Stimulated activated CD4-positive, alpha-beta T cell treated with anti-CD3 and anti-CD28 coated beads, Interleukin-15, amount 100 ng/mL, for 1 hour (primary cell): ENCODE measurements at regions not wholly inside any gene's neighbourhood (a gene's known extent, or its start where the extent isn't known, plus 50 kb on each side); places are given as distances from the start of the nearest gene placed in this dataset.

Source experiments
- DNase-seq, 2 donors: peaks; one replicate each; pipeline ENCODE4 v3.0.0-alpha.2; 2020; ENCODE audit warnings: low read depth in 1 of 2, low spot score in 1 of 2

DNA sequence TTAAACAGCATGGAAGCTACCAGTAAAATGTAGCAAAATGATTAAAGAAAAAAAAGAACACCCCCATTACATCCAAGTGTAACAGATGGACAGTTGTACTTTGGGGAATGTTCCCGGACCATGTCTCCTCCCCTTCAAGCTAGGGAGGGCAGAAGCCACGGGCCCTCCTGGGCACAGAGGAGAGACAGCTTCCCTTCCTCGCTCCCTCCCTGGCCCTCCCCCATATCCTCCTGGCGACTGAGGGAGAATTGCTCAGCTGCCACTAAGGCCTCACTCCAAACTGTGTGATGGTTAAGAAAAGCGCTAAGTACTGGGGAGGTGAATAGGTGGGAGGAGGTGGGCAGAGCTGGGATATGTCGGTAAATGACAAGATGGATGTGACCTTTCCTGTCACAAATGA lies 358.0 kb downstream of the HRH4 start:
- DNase-seq = no peak

DNA sequence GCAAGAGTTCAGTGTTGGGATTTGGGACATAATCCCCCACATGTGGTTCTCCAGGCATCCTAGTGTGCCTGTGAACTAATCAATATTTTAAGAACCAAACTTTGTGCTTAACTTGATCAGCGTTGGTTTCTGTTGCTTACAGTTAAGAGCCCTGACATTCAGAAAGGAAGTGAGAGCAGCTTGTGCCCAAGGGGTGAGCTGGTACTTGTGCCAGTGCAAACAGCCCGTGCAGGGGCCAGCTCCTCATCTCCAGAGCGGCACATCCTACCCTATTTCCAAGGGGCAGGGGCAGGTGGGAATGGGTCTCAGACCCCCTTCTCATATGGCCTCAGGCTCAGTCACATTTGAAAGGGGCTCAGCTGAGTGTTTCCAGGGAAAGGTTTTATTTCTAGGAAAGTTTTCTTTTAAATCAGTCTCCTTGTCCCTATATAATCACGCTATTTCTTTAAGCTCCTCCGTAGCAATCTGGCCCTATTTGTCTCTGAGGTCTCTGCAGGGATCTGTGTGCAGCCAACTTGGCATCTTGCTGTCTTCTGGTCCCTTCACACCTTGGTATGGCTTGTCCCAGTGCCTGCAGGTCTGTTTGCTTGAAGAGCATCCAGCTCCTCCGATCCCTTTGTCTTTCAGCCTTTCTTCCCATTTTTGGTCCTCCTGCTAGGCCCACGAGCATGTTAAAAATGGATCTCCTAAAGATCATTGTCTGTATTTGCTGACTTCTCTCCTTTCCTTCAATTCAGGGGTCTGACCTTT lies 358.9 kb downstream of the HRH4 start:
- no peak for DNase-seq

DNA sequence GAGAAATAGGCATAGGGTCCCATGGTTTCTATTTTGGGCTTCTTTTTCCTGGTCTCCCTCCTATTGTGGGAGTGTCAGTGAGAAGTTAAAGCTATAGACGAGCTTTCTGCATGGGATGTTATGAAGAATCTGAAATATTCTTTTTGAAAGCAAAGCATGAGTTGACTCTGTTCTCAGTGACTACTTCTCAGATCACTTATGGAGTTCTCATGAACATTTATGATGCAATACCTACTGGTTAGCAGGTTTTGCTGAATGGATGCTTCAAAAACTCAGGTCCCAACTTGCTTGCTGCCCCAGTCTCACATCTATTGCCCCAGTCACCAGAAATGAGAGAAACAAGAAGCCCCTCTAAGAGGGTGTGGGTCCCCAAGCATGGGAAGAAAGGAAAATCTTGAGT lies 365.0 kb downstream of the HRH4 start:
- no peak for DNase-seq

DNA sequence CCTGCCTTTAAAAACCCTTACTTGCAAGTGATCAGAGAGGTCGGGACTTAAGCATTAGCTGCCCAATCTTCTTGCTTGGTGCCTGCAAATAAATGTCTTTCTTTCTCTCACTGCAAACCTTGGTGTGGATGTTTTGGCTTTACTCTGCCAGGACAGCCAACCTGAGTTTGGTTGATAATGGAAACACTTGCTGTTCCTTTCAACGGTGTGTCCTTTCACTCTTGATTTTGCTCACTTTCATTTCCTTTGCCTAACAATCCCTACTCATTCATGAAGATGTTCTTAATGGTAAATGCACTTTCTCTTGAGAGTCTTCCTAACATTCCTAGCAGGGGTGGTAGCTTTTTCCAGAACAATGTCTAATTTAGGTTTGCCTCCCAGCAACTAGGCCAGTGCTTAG lies 366.2 kb downstream of the HRH4 start:
- DNase-seq = no peak

DNA sequence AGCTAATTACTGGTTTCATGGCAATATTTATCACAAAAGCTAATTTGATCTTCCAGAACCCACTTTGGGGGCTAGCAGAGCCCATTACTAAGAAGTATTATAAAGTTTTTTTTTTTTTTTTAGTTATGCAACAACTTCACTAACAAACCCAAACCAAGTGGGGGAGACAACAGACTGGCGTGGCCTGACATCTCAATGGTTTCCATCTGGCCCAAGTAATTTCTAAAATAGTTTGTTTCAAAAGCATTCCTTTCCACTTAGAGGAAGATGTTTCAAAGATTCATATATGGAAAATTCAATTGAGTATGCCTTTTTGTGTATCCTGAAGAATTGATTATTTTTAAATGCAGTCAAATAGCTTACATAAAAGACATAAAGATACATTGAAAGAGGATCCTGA lies 367.1 kb downstream of the HRH4 start:
- DNase-seq = no peak

DNA sequence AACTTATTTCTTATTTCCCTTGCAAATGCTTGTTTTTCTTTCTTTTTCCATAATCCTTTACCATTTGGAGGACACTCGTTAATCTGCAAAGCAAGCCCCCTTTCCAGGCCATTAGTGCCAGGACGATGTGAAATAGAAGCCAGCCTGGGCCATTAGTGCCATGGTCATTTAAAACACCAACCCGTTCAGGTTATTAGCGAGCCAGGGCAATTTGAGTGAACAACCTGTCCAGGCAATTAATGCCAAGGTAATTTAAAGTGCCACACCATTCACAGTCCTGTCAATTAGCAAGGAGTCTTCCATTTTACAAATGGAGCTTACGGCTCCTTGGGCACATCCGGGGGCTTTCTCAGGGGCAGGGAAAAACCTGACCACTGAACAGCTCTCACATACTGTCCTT lies 370.6 kb downstream of the HRH4 start:
- no peak for DNase-seq

DNA sequence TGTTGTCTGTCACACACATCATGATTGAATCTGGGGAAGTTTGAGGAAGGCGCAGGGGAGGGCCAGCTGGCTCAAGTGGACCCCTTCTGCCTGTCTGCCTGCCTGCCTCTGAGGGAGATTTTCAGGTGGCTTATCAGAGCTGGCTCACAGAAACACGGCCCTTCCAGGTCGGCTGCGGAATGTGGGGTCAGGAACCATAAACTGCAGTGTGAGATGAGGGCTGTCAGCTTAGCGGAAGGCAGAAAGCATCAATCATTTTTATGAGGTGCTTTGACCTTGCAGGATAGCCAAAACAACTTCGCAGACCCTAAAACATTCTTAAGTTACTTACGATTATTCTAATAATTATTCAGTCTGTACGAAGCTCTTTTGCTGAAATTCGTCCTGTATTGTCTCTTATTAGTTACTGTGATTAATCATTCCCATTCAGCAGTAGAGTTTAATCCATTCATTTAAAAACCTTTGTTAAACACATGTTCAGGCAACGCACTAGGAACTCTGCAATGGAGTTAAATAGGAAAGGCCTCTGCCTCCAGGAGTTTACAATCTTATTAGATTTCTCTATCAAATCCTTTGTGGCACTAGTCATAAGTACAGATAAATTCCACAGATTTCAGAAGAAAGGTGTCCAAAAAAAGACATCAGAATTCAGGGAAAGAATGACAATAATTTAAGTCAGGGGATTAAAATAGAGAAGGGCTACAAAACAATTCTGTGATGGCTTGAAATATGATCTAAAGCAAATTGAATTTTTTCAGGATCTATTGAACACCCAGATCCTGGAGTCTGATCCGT lies 371.6 kb downstream of the HRH4 start:
- no peak for DNase-seq

DNA sequence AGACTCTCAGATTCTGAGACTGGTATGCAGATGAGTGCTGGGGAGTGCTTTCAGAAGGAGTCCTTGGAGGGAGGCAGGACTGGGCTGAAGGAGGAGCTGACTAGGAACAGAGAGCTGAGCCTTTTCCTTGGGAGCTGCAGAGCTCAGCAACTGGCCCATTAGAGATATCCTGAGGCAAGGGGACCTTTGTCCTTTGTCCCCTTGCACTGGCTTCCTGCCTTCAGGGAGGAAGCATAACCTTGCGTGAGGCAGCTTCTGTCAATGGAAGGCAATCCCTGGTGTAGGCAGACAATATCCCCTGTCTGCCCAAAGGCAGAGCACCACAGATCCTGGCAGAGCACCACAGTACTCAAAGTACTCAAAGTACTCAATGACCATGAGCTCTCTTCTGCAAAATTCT lies 375.3 kb downstream of the HRH4 start:
- DNase-seq = no peak

DNA sequence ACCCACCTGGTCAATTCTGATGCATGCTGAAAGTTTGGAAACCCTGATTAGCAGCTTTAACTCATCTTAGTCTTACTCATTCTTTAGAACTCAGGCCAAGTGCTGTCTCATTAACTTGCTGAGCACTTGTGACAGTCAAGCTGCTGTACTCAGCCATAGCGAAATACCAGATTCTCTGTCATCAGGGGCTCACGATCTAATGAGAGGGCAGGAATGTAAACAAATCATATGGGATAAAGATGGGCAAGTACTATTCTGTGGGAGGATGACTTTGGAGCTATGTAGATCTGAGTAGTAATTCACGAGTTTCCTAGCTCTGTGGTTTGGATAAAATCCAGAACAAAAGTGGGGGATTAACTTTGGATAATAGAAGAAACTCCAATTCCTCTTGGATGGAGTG lies 376.6 kb downstream of the HRH4 start:
- DNase-seq = no peak

DNA sequence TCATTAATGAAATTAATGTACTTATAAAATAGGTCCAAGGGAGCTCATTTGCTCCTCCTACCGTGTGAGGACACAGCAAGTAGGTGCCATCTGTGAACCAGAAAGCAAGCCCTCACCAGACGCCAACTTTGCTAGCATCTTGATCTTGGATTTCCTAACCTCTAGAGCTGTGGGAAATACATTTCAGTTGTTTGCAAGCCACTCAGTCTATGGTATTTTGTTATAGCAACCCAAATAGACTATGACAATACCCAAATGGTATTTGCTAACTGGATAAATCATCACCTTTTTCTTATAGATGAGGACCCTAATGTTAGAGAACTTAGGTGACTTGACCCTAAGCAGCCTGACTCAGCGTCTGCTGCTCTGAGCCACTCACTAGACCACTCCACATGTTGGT lies 379.6 kb downstream of the HRH4 start:
- no peak for DNase-seq

DNA sequence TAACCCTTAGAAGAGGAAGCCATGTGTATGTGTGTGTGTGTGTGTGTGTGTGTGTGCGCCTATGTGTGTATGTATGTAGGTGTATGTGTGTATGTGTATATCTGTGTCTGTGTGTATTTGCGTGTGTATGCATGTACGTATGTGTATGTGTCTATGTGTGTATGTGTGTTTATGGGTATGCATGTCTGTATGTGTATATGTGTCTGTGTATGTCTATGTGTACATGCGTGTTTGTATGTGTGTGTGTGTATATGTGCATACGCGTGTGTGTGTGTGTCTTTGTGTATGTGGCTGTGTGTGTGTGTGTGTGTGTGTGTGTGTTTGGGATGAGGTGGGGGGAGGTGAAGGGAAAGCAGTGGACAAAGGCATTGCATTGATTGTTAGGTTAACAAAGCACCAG lies 380.2 kb downstream of the HRH4 start:
- no peak for DNase-seq

DNA sequence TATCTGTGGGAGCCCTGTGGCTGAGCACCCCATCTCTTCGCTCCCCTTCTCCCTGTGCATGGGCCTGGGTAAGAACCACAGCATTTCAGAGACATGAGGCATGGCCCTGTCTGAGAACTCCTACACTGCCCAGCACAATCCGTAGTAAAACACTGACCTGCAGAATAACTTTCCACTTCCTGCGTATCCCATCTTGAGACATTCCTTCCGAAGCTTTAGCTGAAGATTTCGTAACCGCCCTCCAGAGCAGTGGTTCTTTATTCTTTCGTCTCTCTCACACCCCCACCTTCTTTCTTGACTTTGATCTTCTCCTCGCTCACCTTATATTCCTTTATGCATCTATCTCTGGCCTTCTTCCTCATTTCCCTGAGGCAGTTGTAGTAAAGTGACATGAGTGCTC lies 381.1 kb downstream of the HRH4 start:
- DNase-seq = no peak

DNA sequence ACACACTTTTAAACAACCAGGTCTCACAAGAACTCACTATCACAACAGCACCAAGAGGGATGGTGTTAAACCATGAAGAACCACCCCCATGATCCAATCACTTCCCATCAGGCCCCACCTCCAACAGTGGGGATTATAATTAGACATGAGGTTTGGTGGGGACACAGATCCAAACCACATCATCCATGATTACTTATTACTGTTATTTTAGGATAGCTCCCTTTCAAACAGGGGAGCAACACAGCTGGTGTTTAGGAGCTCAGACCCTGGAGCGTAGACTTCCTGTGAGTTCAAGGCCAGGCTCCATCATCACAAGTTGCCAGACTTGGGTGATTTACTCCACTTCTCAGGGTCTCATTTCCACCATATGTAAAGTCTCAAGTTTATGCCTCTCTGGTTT lies 382.7 kb downstream of the HRH4 start:
- no peak for DNase-seq

DNA sequence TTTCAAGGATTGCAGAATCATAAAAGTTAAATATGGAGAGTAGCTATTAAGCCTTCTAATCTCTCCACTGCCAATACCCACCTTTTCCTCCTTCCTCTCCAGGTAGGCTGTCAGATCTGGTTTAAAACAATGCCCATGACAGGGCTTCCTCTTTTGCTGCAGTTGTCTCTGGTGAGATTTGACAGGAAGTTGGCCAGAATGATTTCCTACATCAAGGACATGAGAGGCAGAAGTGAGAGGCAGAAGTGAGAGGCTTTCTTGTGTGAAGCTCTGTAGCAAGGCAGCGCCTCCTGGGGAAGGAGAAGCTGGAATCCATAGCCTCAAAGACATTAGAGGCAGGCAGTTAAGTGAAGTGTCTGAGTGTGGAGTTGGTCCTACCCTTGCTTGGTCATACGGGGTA lies 385.7 kb downstream of the HRH4 start:
- no peak for DNase-seq

DNA sequence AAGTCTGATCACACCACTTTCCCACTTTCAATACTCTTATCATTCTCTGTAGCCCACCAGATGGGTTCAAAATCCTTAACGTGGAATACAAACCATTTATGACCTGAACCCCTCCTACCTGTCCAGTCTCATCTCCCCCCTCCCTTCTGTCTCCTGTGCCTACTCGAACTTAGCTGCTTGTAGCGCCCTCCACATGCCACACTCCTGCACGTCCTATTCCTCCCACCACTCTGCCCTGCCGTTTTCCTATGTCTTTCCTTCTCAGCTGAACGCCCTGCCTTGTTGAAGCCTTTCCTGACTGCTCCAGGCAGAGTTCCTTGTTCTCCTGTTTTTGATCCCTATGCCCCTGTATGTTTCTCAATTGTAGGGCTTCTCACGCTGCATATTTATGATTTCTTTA lies 390.1 kb downstream of the HRH4 start:
- no peak for DNase-seq

DNA sequence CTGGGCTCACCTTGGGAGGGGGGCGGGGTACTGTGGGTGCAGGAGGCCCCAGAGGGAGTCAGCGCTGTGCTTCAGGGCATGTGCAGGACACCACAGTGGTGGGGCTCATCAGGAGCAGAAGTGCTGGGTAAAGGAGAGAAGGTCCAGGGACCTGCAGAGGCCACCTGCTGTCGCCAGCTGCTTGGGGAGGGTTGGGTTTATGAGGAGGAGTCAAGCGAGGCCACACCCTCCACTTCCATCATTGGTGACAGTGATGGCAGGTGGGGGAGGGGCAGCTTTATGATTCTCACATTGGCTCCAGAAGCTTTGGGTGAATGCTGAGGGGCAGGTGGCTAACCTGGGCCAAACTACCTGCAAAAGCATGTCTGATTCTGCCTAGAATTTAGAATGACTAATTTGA lies 392.6 kb downstream of the HRH4 start:
- DNase-seq = no peak

DNA sequence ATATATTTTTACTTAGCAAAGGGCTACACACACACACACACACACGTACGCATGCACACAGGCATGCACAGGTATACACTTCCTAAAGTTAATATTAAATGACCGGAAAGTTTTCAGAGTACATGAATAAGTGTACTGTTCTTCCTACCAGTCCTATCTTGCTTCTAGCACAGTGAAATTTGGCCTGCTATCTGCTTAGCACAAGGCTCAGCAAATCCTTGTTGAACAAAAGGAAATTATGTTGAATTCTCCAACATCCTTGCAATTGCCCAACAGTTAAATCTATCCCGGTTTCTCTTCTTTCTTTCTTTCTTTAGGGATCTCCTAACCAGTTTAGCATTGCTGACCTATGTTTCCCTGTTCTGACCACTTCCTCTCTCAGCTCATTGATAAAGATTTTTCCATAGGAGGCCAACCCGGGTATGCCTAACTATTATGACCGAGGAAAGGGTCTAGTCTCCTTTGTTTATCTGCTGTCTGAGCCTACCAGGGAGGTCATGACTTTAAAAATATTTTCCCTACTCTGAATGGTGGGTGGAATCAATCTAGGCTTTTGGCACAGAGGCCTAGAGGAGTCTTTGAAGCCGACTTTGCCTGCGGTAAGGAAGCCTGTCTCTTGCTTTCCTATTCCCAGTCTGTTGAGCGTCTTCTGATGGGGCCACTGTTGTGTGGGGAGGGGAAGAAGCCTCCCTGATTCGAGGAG lies 400.7 kb downstream of the HRH4 start:
- no peak for DNase-seq

DNA sequence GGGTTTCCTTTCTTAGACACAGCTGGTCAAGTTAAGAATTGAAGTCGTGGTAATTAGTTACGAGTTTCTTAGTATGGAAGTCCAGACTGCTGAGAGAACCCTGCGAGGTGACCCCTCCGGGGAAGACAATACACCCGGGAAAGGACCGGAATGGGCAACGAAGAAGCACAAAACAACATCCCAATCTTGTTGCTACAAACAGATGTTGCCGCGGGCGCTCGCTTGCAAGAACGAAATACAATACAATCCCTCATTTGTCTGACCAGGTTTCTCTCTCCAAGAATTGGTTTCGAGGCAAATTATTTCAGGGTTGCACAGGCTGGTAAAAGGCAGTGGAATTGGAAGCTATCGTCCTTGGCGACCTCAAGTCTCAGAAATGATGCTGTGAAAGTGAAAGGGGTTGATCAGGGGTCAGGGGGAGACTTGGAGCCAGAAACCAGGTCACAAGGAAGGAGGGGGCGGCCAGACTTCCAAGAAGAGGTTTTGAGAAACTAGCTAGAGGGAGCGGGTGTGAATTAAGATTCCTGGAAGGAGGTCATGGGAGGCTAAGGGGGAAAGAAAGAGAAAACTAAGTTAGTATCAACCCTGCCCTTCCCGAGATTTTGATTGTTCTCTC lies 401.9 kb downstream of the HRH4 start:
- no peak for DNase-seq

DNA sequence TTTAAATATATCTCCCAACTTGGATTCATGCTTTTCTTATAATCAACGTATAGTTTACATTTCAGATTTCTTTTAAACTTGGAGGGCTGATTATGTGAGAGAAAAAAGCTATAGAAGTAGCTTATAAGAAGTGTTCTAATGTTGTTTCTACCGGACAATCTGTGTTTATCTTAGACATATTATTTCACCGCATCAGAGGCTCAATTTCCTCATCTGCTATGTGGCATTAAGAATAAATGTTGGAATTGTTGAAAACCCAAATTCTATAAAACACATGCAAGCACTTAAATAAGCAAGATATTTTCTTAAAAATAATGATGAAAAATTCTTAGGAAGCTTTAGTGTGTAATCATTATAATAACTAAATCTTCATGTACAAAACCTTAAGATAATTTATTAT lies 407.9 kb downstream of the HRH4 start:
- DNase-seq = no peak

DNA sequence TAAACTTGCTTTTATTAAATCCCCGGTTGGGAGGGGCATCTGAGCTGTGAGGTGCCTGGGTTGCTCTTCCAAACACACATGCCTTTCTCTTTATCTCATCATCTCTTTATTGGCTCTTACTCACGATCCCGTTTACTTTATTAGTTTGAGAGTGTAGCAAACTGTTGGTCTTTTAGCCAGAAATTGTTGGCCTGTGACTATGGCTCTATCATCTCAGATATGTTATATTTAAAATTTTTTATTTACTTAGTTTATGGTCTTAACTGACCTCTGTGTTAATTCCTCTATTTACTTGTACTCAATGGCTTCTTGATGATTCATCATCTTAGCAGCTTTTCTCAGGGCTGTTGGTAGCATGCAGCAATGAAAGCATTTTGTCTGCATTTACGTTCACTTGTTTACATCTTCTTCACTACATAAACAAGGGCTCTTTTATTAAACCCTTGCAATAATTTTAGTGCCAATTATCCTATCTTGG lies 408.4 kb downstream of the HRH4 start:
- DNase-seq = no peak

DNA sequence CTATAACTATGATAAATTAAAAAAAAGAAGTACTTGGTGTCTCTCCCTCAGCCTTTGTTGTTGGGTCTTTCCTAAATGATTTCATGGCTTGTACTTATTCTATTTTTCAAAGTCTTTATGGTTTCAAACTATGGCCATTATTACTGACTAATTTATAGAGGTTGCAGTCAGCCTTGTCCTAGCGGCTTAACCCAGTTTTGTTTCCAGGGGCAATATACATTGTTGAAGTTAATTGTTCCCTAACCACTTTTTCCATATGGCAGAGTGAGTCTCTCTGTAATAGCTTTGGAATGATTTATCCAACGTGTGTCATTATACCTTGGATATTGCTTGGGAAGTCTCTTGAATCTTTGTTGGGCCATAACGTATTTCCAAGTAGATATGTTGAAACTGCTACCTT lies 408.8 kb downstream of the HRH4 start:
- no peak for DNase-seq

DNA sequence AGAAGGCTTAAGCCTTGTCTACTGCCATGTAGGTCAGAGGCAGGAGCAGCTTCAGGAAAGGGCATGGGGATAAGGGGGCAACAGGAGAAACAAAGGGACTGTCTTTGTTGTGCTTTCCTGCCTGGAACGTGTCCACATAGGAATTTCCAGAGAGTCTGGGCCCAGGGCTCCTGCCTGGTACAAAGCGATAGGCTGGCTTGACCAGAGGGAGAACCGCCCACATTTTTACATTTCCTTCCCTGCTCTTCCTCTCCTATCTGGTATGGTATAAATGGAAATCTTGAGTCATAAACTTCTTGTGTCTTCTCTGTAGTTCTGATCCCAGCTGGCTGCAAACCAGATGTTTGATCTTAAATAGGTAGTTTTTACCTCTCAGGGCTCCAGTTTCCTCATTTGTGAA lies 414.8 kb downstream of the HRH4 start:
- DNase-seq = no peak
